ENCODE measurements at regions not wholly inside any gene's neighbourhood (a gene's known extent, or its start where the extent isn't known, plus 50 kb on each side); places are given as distances from the start of the nearest gene placed in this dataset.

DNA sequence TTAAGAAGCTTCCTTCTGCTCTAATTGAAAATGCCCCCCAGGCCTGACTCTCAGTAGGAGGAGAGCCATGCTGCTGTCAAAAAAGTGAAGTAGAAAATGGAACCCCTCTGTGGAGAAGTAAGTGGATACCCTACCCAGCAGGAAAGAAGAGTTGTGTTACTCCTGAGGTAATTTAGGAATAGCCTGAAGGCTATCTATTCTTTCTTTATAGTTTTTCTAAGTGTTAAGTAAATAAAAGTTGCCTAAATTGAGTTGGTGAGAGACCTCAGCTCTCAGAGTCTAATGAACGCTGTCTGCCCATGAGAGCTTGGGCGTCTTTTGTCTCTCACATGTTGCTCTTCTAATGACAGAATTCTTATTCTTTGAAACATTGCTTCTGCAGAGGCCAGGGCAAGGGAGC, 116.2 kb downstream of the NSUN3 start:
- no peak for DNase-seq

DNA sequence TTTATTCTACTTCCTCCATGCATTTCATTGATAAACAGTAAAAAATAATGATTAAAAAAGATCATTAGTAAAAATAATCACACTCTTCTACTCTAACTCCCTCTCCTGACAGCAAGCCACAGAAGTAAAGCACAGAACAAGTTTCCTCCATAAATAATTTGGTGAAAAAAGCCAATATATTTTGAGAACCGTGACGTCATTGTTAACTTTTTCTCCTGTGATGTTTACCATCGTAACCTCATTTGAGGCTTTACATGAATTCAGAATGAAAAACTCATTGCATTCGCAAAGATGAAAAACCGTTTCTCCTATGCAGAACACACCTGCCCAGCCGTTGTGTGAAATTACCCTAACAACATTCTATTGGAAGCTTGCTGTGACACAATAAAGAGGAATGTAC, 120.7 kb downstream of the NSUN3 start:
- DNase-seq = no peak

DNA sequence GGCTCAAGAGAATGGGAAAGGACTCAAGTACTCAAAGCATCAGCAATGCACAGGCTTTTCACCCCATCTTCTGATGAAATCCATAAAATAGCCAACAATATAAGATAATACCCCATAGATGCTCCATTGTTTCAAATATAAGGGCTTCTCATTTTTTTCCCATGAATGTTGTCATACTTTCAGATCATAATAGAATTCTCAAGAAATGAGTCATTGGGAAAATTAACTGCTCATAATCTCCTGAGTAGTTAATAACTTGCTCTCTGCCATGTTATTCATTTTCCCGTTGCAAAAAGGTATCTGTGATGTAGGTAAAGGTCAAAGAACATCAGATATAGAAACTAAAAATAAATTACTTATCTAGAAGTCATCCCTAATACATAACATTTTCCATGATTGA, 121.9 kb downstream of the NSUN3 start:
- no peak for DNase-seq

DNA sequence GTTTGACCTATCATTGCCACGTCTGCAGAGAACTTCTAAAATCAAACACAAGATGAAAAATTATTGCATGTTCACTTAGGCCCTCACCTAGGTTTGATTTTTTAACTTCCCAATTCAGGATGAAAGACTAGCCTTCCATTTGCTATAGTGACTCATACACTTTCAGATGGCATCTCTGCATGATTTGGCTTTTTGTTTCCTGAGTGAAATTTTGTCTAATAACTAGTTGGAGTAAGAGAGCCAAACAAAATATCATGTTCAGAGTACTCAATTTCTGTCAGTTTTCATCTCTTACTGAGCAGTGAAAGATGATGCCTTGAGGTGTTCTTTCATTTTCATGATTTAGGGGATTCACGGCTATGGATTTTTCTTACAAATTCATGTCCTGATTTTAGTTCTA, 122.9 kb downstream of the NSUN3 start:
- peak; percentile 21 for DNase-seq

DNA sequence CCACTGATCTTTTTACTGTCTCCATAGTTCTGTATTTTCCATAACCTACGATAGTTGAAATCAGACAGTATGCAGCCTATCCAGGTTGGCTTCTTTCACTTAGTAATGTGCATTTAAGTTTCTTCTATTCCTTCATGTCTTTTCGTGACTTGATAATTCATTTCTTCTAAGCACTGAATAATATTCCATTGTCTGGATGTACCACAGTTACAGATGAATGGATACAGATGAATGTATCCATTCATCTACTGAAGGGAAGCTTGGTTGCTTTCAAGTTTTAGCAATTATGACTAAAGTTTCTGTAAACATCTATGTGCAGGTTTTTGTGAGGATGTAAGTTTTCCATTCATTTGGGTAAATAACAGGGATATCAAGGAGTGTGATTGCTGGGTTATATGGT, 124.8 kb downstream of the NSUN3 start:
- DNase-seq = no peak

DNA sequence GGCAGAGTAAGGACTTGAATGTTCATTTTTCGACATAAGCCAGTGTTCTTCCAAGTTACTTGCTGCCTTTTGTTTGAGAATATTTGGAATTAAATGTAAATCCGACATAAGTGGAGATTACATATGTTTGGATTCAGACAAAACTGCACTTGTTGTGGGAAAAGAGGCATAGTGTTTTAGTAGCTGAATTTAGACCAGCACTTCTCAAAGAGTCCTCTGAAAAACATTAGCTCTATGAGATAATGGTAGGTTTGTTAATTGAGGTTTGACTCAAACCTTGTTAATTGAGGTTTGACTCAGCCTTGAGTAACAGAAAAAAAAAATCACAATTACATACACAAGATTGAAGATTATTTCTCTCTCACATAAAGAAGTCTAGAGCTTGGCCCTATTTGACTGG, 132.5 kb downstream of the NSUN3 start:
- DNase-seq = no peak

DNA sequence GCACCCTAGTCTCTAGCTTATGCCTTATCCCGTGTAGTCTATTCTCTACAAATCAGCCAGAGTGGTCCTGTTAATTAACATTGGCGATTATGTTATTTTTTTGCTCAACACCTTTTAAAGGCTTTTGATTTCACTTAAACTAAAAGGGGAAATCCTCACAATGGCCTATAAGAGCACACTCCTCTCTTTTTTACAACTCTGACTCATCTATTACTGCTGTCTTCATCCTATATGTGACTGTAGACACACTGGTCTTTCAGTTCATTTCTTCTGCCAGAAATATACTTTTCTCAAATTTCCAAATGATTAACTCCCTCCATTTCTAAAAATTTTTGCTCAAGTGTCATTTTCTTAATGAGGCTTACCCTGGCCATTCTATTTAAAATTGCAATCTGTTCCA, 143.4 kb downstream of the NSUN3 start:
- DNase-seq = no peak

DNA sequence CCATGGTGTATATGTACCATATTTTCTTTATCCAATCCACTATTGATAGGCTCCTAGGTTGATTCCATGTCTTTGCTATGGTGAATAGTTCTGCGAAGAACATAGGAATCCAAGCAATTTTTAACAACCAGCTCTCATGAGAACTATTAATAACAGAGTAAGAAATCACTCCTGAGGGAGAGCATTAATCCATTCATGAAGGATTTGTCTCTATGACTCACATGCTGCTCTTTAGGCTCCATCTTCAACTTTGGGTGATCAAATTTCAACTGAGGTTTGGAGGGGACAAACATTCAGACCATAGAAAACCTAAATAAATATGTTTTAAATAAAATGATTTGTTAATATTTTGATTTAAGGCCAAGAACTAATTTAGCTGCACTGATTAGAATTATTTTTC, 147.4 kb downstream of the NSUN3 start:
- no peak for DNase-seq

DNA sequence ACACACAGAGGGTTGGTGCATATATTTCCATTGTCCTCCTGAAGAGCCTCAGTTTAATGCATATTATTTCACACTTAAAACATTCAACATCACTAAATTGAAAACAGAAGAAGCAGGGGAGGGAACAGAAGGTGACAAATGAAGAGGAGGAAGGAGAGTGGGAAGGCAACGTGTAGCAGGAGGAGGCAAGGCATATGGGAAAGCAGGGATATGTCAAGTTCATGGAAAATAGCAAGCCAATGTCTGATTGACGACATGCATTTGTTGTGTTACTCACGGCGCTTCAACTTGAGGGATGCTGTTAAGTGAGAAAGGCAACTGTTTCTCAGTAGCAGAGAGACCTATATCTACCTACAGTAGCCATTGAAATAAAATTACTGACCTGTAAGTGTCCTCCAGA, 154.5 kb downstream of the NSUN3 start:
- no peak for DNase-seq

DNA sequence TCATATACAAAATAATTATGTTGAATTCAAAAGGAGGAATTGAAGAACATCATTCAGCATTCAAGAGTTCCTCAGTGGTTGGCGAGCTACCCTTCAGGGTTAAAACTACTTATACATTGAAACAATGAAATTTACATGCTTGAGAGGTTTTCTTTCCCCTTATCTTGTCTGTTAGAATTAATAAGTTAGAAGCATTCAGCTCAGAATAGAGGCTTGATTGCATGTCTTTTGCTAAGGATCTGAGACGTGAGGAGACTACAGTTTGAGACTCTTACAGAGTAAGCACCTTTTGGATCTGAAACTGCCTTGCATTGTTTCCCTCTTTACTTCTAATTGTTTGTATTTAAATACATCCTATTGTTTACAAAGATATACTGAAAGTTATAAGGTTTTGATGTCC, 157.6 kb downstream of the NSUN3 start:
- DNase-seq = no peak

DNA sequence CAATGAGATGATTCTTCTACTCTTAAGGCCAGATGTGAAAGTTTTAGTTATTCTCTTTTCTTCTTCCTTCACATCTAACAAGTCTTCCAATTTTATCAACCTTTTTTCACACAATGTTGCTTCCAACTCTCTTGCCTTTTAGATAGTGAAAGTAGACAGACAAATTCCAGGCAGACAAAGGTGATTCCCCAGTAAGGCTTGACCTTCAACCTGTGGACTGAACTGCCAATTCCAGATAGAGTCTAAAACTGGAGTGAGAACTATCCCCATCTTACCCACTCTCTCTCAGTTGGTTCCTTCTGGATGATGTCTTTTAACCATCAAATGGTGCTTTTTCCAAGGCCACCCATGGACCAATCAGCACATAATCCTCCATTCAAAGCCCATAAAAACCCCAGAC, 159.0 kb downstream of the NSUN3 start:
- no peak for DNase-seq

DNA sequence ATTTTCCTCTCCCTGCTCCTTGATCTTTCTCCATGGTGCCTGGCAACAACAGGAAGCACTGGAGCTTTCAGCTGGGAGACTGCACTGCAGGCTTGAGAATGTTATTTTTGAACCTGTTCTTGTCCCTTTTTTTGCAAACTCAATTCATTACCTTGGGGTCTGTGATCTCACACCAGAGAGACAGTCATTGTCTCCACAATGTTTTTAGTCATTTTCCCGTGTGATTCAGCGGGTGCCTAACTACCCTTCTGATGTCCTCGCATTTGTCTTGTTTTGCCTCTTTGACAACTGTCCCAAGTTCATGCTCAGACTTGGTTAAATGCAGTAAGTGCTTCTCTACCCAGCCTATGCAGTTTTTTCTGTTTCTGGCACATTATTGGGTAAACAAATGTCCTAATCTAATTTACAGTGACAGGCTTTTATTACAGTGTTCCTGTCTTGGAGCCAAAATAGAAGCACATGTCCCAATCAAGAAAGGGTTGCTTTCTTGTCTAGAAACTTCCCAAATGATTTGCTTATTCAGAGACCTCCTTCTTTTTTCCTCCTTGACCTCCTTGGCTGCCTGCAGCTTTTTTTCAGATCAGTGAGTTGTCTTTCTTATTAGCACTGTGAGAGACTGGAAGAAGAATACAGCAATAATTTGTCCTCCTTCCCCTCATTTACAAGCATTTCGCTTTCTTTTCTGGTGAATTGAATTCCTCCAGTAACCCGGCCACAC, 162.4 kb downstream of the NSUN3 start:
- peak; percentile 51 for DNase-seq

DNA sequence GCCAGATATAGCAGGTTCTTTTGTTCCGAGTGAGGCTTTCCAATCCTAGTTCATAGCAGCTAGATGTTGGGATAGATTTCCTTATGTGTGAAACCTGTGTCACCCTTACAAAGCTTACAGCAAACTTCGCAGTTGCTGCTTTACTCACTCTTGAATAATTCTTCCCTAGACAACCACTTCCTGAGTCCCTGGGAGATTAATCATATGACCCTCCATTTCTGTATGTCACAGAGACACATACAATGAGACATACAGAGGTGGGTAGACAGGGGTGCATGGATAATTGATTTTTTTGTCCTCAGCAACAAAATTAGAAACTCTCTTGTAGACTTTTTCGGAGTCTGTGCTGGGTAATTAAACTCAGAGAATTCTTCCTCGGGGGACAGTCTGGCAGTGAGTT, 163.2 kb downstream of the NSUN3 start:
- no peak for DNase-seq

DNA sequence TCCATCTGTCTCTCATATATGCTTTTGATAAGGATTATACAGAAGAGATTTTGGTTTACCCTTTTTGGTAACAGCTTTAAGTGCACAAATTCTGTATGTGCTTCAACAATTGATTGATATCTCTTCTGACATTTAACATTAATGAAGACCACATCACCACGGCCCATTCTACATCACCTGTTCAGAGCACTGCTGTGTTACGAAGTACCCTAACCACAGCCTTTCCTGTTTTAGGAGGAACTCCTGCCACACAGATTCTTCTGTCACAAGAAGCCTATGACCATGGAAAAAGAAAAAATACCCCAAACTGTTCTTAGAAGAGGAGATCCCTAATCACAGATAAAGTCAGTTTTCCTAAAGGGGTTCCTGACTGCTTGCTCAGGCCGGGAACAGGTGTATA, 170.1 kb downstream of the NSUN3 start:
- no peak for DNase-seq

DNA sequence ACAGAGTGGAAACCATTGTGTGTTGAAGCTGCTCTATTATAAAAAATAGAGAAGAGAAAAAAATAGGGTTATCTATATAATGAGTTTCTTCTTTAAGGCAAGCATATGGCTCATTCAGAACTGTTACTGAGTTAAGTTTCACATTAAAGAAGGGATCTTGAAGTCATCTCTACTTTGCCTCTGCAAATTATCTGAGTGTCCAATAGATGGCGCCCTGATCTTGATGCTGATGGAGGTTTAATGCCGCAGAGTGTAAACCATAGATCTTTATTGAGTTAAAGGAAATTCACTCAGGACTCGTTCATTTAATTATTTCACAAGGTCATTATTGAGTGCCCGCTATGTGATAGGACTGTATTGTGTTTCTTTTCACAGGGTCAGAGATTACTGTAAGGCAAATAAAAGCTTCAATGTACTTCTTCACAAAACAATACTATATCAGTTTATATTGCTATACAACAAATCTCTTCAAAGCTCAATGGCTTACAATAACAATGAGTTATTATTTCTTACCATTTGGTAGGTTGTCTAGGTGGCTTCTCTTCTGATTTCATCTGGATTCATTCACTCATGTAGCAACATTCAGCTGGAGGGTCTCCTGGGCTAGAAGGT, 171.4 kb downstream of the NSUN3 start:
- peak; percentile 50 for DNase-seq

DNA sequence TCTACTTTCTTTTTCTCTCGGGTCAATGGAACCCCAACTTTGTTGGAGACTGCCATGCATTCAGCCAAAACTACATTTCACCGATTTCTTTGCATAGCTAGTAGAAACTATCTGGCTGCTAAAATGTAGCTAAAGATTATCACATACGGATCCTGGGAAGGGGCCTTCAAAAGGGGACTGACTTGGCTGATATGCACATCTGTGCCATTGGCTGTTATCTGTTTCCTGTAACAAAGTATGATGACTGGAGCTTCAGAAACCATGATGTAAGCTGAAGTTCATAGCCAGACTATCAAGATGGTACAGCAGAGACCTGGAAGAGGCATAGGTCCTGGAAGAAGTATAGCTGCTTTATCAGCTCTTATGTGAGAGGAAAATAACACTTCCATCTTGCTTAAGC, 179.1 kb downstream of the NSUN3 start:
- no peak for DNase-seq

DNA sequence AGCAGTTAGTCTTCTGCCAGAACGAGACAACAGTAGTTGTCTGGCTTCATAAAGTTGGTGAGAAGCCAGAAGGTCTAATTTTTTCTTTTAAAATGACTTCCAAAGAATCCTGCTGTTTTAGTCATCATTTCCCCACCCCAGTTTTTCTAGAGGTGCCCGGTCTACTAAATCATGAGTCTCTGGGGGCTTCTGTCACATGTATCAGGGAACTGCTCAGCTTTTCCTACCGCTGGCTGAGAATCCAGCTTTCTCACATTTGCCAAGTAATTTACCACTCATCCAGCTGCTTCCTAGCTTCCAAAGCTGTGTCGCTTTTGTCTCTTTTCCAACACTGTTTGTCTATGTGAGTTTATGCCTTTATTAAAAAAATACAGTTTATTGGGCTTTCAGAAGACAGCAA, 183.3 kb downstream of the NSUN3 start:
- peak; percentile 95 for DNase-seq

DNA sequence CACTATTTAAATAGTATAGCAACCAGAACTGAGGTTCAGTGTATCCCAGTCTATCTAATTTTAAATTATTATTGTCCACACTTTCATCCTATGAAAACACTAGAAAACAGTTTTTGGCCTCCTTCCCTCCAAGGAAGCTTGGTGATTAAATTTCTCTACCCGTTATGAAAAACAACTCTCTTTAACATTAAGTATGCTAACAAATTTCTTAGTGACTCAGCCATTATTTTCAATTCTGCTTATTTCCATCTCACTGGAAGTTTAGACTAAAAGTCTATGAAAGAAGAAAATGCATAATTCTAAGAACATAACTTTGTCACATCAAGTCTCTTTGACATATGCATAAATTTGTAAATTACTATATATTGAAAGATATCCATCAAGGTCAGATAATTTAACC, 185.2 kb downstream of the NSUN3 start:
- DNase-seq = no peak

DNA sequence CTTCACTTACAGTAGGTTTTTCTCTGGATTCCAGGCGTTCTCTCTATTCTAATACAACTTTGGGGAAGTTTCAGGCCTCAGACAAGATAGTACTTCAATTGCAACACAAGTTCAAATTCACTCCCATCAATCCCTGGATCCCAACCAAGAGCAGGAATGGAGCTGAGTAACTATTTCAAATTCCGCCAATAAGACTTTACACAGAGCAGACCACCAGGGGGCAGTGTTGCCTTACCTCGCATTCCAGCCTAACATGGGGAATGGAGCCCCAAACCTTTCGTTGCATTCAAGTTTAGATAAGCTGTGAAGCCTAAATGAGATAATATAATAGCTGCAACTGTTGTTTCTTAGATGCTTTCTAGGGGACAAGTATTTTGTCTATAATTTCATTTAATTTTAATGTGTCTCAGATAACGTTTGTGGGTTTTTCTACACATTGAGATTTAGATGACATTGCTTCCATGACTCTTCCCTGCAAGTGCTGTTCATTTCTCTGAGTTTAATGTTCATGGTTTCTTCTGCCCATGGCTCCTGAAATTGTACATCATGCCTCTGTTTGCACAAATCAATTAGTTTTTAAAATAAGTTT, 186.7 kb downstream of the NSUN3 start:
- DNase-seq = peak; percentile 28

DNA sequence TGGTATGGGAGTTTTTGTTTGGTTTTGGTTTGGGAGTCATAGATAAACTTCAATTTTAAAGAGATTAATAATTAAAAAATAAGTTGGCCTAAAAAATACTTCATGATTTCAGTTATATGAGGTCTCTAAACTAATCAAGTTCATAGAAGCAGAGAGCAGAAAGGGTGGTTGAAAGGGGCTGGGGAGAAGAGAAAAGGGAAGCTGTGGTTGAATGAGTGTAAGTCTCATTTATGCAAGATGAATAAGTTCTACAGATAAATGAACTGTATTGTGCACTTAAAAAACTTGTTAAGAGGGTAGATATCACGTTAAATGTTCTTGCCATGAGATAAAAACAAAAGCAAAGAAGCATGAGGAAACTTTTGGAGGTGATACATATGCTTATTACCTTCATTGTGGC, 188.7 kb downstream of the NSUN3 start:
- DNase-seq = no peak

DNA sequence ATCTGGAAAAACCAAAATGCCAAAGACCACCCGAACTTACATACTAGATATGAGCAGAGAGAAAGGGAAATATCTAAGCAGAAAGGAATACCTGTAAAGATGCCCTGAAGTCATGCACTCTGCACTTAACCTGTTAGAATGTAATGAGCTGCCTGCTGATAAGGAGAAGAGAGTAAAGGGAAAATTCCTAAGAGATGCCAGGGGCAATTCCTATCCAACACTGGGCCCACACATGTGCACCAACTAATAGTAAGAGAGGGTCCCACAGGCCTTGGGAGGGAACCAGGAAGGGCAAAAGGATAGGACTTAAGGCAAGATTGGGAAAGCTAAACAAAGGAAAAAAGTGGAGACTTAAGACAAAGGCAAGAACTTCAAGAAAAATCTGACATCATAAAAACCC, 189.5 kb downstream of the NSUN3 start:
- no peak for DNase-seq

DNA sequence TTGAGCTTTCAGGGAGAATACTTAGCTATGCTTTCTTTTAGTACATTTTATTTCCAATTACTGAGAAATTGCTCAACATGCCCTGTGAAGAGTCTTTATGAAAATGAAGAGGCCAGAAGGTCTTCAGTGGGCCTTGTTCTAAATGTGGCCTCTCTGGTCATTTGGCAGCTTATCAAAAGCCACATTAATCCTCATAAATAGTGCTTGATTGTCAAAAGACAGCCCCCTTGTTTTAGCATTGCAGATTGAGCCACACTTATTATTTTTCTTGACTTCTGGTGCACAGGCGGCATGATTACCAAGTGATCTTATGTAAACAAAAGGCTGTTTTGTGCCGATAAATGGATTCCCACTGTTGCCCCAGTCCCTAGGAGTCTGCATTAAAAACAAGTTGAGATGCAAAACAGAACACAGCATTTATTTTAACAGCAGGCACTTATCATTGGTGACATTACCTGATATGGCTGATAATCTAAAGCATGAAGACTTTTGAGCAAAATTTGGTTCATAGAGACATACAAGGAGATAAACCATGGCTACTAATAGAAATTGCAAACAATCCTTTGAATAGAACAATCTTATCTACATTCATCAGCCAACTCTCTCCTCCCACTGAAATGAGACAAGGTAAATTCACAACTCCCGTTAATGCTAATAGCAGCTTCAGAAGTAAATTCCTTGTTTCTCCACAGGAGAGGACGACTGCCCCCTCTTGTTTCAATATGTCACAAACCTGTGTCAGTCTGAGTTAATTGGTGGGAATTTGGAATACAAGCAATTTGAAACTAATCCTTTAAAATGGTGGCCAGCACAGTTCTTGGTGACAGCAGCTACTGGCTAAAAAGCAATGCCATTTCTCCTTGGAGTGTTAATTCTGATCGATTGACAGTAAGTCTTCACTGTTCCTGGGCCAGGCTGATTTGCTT, 194.3 kb downstream of the NSUN3 start:
- DNase-seq = no peak

DNA sequence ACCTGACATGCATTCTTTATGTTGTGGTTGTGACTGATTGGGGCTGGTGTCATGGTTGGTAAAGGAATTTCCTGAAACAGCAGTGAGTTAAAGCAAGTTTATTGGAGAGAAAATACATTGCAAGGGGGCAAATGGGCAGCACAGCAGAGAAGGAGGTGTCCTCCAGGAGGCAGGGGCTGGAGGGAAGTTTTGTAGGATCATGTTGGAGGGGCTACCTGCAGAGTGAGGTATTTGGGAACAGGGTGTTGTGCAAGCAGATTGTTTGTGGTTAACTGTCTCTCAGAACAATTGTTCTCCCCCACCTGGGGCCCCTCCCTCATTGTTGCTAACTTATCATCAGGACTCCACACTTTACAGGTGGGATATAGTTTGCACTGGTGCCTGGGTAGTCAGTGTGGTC, 196.0 kb downstream of the NSUN3 start:
- no peak for DNase-seq

DNA sequence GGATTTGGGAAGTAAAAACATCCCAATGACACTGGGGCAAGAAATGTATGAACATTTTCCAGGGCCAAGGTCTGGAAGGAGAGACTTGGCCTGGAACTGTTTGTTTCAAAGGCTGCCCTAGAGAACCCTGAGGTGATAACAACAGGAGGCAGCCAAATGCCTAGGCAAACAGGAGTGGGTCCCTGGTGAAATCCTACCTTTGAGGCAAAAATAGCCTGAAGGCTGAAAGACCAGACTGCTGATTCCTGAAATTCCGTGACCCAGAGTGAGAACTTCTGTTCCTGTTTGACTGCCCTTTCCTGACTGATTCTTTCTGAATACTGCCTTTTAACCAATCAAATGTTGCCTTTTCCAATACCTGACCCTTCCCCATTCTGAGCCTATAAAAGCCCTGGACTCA, 196.4 kb downstream of the NSUN3 start:
- DNase-seq = no peak
